ENCODE measurements at regions not wholly inside any gene's neighbourhood (a gene's known extent, or its start where the extent isn't known, plus 50 kb on each side); places are given as distances from the start of the nearest gene placed in this dataset.

DNA sequence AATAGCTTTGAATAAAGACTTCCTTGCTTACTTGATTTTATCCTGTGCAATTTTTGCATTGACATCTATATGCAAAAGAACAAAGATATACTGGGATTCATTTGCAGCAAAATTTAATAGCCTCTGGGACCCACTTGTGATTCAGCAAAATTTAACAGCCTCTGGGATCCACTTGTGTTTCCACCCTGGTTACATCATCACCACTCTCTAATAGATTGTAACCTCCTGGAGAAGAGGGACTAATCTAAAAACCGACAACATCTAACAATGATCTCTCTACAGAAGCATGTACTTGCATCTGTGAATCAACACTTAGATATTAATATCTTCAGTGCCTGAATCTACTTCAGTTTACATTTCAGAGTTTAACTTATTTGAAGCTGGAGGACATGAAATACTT, 202.0 kb upstream of the CPHXL start:
- TF ChIP-seq, protein P1, sequence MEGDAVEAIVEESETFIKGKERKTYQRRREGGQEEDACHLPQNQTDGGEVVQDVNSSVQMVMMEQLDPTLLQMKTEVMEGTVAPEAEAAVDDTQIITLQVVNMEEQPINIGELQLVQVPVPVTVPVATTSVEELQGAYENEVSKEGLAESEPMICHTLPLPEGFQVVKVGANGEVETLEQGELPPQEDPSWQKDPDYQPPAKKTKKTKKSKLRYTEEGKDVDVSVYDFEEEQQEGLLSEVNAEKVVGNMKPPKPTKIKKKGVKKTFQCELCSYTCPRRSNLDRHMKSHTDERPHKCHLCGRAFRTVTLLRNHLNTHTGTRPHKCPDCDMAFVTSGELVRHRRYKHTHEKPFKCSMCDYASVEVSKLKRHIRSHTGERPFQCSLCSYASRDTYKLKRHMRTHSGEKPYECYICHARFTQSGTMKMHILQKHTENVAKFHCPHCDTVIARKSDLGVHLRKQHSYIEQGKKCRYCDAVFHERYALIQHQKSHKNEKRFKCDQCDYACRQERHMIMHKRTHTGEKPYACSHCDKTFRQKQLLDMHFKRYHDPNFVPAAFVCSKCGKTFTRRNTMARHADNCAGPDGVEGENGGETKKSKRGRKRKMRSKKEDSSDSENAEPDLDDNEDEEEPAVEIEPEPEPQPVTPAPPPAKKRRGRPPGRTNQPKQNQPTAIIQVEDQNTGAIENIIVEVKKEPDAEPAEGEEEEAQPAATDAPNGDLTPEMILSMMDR (IDR thresholded peaks at IDR 0.05): no peak
- Histone ChIP-seq H3K36me3 (ENCODE audit: low read depth) (no peaks in the 10 kb centered on the region), H3K4me1 (ENCODE audit: low read depth) (no peaks in the 10 kb centered on the region), H3K9me3 (peaks cover 3% of the 10 kb centered on the region), H3K4me3 (no peak overlapping the region)
- ATAC-seq (no peak), DNase-seq (no peak)
- intact Hi-C loops (cut with DNase I, micrococcal nuclease): no loop called here

DNA sequence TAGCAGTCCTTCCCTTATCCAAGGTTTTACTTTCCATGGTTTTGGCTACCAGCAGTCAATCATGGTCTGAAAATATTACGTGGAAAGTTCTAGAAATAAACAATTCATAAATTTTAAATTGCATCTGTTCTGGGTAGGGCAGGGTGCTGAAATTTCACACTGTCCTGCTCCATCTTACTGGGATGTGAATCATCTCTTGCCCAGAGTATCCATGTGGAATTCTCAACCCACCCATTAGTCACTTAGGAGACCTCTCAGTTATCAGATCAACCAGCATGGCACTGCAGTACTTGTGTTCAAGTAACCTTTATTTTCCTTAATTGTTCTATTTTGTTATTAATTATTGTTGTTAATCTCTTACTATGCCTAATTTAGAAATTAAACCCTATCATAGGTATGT, 202.8 kb upstream of the CPHXL start:
- DNase-seq (no peak), ATAC-seq (no peak)
- TF ChIP-seq, protein P1 (IDR thresholded peaks at IDR 0.05): no peak
- H3K9me3 ChIP-seq: peaks cover 3% of the 10 kb centered on the region
- H3K36me3 ChIP-seq (ENCODE audit: low read depth): no peaks in the 10 kb centered on the region
- intact Hi-C loops (cut with DNase I, micrococcal nuclease): no loop called here
- no peaks in the 10 kb centered on the region for H3K4me1 ChIP-seq (ENCODE audit: low read depth)
- H3K4me3 ChIP-seq: no peak overlapping the region

DNA sequence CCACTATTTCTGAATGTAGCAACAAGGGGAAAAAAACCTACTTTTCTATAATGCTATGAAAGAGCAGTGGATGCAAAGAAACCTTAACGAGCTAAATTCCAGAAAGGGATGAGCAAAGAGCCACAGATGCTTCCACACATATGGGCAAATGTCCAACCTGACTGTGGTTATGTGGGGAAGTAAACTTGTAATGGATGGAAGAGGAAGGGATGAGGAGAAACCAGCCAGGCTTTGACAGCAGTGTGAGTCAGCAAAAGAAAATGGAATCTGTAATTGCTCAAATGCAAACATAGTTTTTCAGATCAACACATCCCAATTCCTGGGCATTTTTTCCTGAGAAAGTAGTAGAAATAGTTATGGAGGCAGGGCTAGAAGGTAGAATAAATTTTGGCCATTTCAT, 204.8 kb upstream of the CPHXL start:
- intact Hi-C loops (cut with DNase I, micrococcal nuclease): no loop called here
- H3K36me3 ChIP-seq (ENCODE audit: low read depth): no peaks in the 10 kb centered on the region
- ATAC-seq: no peak
- DNase-seq: no peak
- TF ChIP-seq, protein P1 (IDR thresholded peaks at IDR 0.05): no peak
- no peaks in the 10 kb centered on the region for H3K4me1 ChIP-seq (ENCODE audit: low read depth)
- H3K4me3 ChIP-seq: no peak overlapping the region
- H3K9me3 ChIP-seq: peaks cover 3% of the 10 kb centered on the region

DNA sequence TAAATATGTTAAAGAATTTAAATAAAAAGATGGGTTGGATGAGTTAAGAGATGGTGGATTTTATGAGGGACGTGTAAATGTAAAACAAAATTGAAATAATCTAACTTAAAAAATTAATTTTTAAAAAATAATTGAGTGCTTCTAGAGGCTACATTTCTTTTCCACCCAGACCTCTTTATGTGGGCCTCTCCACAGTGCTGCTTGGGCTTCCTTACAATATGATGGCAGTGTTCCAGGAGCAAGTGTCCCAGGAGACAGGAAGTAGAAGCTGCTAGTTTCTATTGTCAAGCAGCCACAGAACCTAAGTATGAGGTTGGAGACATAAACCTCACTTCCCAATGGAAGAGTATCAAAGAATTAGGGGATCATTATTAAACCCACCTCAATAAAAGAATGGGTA, 205.7 kb upstream of the CPHXL start:
- intact Hi-C loops (cut with DNase I, micrococcal nuclease): no loop called here
- H3K9me3 ChIP-seq: peaks cover 3% of the 10 kb centered on the region
- H3K36me3 ChIP-seq (ENCODE audit: low read depth): no peaks in the 10 kb centered on the region
- no peaks in the 10 kb centered on the region for H3K4me1 ChIP-seq (ENCODE audit: low read depth)
- ATAC-seq (no peak), DNase-seq (no peak)
- H3K4me3 ChIP-seq: no peak overlapping the region
- TF ChIP-seq, protein P1 (IDR thresholded peaks at IDR 0.05): no peak

DNA sequence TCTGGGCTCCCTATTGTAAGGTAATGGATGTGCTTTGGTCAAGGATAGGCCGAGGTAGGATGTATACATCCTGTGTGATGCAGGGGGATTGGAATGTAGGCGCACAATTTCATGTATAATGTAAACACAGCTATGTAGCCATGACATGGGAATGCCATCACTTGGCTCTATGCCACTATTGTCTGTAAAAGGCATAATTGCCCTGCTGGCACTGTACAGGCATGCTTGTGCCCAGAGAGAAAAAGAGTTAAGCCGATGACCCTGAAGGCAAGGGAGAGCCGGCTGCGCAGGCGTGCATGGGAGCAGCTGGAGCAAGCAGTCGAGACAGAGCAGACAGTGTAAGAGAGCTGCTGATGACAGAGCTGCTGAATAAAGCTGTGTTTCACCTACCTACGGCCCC, 212.5 kb upstream of the CPHXL start:
- intact Hi-C loops (cut with DNase I, micrococcal nuclease): no loop called here
- ATAC-seq (no peak), DNase-seq (no peak)
- TF ChIP-seq, protein P1 (IDR thresholded peaks at IDR 0.05): no peak
- Histone ChIP-seq H3K4me1 (ENCODE audit: low read depth) (no peaks in the 10 kb centered on the region), H3K4me3 (no peak overlapping the region), H3K36me3 (ENCODE audit: low read depth) (no peaks in the 10 kb centered on the region), H3K9me3 (no peaks in the 10 kb centered on the region)

DNA sequence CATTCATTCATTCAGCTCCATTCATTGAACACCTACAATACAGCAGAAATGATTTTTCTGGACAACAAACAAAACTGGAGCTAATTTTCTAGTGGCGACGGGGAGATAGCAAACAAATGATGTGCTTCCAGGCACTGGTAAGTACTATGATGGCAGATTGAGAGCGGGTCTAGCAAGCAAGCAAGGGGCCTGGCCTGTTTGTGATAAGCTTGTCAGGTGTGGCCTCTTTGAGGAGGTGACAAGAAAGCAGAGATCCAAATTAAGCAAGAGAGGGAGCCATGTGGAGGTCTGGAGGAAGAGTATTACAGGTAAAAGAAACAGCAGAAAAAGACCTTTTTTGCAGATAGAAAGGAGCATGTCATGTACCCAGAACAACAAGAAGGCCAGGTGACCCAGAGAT, 216.1 kb upstream of the CPHXL start:
- no peaks in the 10 kb centered on the region for H3K4me1 ChIP-seq (ENCODE audit: low read depth)
- H3K4me3 ChIP-seq: no peak overlapping the region
- ATAC-seq (no peak), DNase-seq (no peak)
- no peaks in the 10 kb centered on the region for H3K36me3 ChIP-seq (ENCODE audit: low read depth)
- H3K9me3 ChIP-seq: no peaks in the 10 kb centered on the region
- intact Hi-C loops (cut with DNase I, micrococcal nuclease): no loop called here
- TF ChIP-seq, protein P1 (IDR thresholded peaks at IDR 0.05): no peak
